ENCODE measurements at regions not wholly inside any gene's neighbourhood (a gene's known extent, or its start where the extent isn't known, plus 50 kb on each side); places are given as distances from the start of the nearest gene placed in this dataset.
A peak's percentile ranks its signal among the peaks of the same experiment; 100 is the strongest.
"Not testable (repeated sequence)": the region's sequence is repeated elsewhere in the genome, so short reads cannot be mapped to it uniquely, and the experiment has no call there.

DNA sequence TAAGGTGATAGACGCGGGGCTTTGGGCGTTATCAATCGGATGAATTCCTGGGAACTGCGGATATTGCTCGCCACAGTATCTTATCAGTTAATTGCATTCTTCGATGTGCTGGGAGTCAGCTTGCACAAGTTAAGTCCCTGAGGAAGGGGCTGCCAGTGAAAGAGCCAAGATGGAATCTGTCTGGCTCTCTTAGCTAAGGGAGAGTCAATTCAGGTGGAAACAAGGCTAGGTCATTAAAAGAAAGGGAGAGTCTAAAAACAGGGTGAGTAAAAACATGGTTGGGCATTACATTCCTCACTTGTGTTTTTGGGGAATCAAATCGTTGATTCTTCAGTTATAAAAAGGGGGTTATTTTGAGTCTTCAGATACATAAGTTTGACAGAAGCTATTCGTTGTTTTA is 196.2 kb downstream of the OTOP1 start:
- not testable (repeated sequence) for H3K27ac ChIP-seq (ENCODE audit: low read length); H3K36me3 ChIP-seq (ENCODE audit: control insufficient read depth, insufficient read depth, low read length)

DNA sequence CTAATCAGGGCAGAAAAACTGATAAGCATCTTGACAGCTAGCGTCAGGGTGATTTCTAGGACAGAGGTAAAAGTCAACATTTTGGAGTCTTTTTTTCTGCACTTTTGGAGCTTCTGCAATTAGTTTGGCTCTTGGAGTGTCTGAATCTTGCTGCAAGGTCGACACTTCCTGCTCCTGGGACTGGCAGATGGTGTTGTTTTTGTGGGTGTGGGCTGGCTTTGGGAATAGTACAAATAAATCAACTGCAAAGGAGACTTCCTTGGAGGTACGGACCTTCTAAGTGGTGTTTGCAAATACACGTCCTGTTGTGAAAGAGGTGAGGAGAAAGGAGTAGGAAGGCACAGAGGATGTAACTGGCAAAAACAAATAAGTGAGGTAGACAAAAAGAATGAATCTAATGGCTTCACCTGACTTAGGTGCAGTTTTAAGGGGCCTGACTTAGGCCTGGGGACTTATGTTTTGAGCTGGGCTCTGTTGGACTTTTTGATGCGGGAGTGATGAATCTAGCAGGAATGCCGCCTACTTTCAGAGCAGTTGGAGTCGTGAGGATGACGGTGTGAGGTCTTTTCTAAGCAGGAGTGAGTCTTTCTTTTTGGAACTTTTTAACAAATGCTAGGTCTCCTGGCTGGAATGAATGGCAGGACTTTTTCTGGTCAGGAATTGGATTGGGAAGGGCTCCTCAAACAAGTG is 195.1 kb downstream of the OTOP1 start:
- not testable (repeated sequence) for H3K27me3 ChIP-seq (ENCODE audit: control insufficient read depth, insufficient read depth, low read length); H3K36me3 ChIP-seq (ENCODE audit: control insufficient read depth, insufficient read depth, low read length); H3K9me3 ChIP-seq (ENCODE audit: control insufficient read depth, insufficient read depth, low read length); H3K27ac ChIP-seq (ENCODE audit: low read length); DNase-seq (ENCODE audit: low read depth, low spot score); H3K4me1 ChIP-seq (ENCODE audit: control insufficient read depth, insufficient read depth, low read length); H3K4me3 ChIP-seq (ENCODE audit: low read length)
- no CpG with 5 or more reads among the region's 8 CpGs for WGBS (ENCODE audit: insufficient coverage, insufficient read length)

More for the DNA sequence above, 196.2 kb downstream of the OTOP1 start:
- not testable (repeated sequence) for H3K9me3 ChIP-seq (ENCODE audit: control insufficient read depth, insufficient read depth, low read length); H3K4me3 ChIP-seq (ENCODE audit: low read length); H3K27me3 ChIP-seq (ENCODE audit: control insufficient read depth, insufficient read depth, low read length); H3K4me1 ChIP-seq (ENCODE audit: control insufficient read depth, insufficient read depth, low read length); DNase-seq (ENCODE audit: low read depth, low spot score)
- WGBS (ENCODE audit: insufficient coverage, insufficient read length), result no CpG with 5 or more reads among the region's 9 CpGs

DNA sequence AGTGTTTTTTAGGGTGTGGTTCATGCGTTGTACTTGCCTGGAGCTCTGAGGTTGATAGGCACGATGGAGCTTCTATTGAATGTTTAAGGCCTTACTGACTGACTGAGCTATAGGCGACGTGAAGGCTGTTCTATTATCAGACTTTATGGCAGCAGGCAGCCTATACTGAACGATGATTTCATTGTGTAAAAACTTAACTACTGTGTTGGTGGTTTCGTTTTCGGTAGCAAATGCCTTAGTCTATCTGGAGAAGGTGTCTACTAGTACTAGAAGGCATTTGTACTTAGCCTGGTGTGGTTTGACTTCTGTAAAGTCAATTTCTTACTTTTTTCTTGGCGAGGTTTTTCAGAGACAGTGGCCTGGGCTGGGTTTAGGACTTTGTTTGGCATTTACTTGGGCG is 194.4 kb downstream of the OTOP1 start:
- H3K27me3 ChIP-seq (ENCODE audit: control insufficient read depth, insufficient read depth, low read length); H3K4me3 ChIP-seq (ENCODE audit: low read length); H3K9me3 ChIP-seq (ENCODE audit: control insufficient read depth, insufficient read depth, low read length); H3K27ac ChIP-seq (ENCODE audit: low read length); H3K4me1 ChIP-seq (ENCODE audit: control insufficient read depth, insufficient read depth, low read length); H3K36me3 ChIP-seq (ENCODE audit: control insufficient read depth, insufficient read depth, low read length); DNase-seq (ENCODE audit: low read depth, low spot score): not testable (repeated sequence)
- no CpG with 5 or more reads among the region's 9 CpGs for WGBS (ENCODE audit: insufficient coverage, insufficient read length)

DNA sequence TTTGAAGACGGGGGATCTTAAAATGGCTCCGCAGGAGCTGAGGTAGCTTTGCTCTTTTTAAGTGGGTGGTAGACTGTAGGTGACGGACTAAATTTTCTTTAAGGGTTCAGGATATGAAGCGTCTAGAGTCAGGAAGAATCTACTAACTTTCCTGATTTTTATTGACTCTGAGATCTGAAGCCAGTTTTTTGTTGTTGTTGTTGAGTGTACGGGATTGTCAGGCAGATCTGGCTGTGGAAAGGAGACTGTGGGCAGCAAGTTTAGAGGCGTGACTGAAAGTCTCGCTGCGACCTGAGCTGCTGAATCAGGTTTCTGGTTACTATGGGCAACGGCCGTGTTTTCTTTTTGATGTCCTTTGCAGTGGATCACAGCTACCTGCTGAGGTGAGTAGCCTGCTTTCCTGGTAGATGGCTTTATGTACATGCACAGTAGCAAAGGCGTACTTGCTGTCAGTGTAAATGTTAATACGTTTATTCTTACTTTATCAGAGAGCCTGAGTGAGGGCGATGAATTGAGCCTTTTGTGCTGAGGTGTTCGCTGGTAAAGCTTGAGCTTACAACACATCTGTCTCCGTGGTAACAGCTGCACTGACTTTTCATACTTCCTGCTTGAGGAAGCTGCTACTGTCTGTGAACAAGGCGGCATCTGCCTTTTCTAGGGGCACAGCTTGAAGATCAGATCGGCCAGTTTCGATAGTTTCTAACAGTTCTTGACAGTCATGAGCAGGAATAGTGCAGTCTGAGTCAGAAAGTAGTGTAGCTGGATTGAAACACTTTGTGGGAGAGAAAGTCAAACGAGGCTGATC is 193.7 kb downstream of the OTOP1 start:
- H3K4me1 ChIP-seq (ENCODE audit: control insufficient read depth, insufficient read depth, low read length); H3K9me3 ChIP-seq (ENCODE audit: control insufficient read depth, insufficient read depth, low read length); H3K36me3 ChIP-seq (ENCODE audit: control insufficient read depth, insufficient read depth, low read length); DNase-seq (ENCODE audit: low read depth, low spot score); H3K4me3 ChIP-seq (ENCODE audit: low read length); H3K27me3 ChIP-seq (ENCODE audit: control insufficient read depth, insufficient read depth, low read length); H3K27ac ChIP-seq (ENCODE audit: low read length): not testable (repeated sequence)
- no CpG with 5 or more reads among the region's 19 CpGs for WGBS (ENCODE audit: insufficient coverage, insufficient read length)

DNA sequence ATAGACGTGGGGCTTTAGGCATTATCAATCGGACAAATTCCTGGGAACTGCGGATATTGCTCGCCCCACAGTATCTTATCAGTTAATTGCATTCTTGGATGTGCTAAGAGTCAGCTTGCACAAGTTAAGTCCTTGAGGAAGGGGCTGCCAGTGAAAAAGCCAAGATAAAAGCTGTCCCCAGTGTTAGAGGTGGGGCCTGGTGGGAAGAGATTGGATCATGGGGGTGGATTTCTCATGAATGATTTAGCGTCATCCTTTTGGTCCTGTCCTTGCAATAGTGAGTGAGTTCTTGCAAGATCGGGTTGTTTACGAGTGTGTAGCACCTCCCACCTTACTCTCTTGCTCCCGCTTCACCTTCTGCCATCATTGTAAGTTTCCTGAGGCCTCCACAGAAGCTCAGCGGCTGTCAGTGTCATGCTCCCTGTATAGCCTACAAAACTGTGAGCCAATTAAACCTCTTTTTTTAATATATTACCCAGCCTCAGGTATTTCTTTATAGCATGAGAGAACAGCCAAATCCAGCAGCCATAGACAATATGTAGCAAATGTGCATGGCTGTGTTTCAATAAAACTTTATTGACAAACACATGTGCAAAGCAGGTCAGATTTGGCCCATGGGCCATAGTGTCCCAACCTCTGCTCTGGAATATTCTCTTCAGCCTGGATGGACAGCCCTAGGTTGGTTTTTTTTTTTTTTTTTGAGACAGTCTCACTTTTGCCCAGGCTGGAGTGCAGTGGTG is 189.2 kb downstream of the OTOP1 start:
- no CpG with 5 or more reads among the region's 9 CpGs for WGBS (ENCODE audit: insufficient coverage, insufficient read length)

DNA sequence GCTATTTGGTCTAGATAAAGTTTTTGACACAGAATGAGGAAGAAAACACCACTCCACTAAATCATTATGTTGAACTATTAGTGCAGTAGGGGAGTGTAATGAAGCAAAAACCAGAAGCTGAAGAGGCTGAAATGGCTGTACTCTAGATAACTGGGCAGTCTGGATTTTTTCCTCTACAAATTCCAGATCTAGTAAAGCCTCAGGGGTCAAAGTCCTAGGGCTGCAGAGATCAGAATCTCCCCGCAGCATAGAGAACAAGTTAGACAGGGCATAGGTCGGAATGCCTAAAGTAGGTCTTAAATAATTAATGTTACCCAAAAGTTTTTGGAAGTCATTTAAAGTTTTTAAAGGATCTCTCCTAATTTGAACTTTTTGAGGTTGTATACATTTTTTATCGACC is 180.9 kb downstream of the OTOP1 start:
- H3K36me3 ChIP-seq (ENCODE audit: control insufficient read depth, insufficient read depth, low read length); H3K27ac ChIP-seq (ENCODE audit: low read length); DNase-seq (ENCODE audit: low read depth, low spot score); H3K9me3 ChIP-seq (ENCODE audit: control insufficient read depth, insufficient read depth, low read length); H3K4me1 ChIP-seq (ENCODE audit: control insufficient read depth, insufficient read depth, low read length); H3K27me3 ChIP-seq (ENCODE audit: control insufficient read depth, insufficient read depth, low read length); H3K4me3 ChIP-seq (ENCODE audit: low read length): not testable (repeated sequence)
- WGBS (ENCODE audit: insufficient coverage, insufficient read length), result no CpG with 5 or more reads among the region's 3 CpGs

More for the DNA sequence above, 189.2 kb downstream of the OTOP1 start:
- not testable (repeated sequence) for DNase-seq (ENCODE audit: low read depth, low spot score); H3K36me3 ChIP-seq (ENCODE audit: control insufficient read depth, insufficient read depth, low read length); H3K4me1 ChIP-seq (ENCODE audit: control insufficient read depth, insufficient read depth, low read length); H3K9me3 ChIP-seq (ENCODE audit: control insufficient read depth, insufficient read depth, low read length); H3K4me3 ChIP-seq (ENCODE audit: low read length); H3K27ac ChIP-seq (ENCODE audit: low read length); H3K27me3 ChIP-seq (ENCODE audit: control insufficient read depth, insufficient read depth, low read length)

DNA sequence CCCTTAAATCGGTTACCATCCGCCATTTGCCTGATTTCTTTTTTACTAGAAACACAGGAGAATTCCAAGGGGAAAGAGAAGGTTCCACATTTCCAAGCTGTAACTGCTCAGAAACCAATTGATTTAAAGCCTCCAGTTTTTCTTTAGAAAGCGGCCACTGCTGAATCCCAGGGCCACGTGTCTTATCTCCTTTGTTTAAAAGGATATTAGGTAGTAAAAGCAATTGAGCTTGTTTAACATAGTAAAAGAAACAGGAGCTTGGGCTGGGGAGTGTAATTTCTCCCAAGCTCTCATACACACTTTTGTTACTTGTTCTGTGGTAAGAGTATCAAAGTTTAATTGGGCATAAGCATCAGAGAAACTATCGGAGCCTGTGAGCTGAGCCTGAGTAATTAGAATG is 180.0 kb downstream of the OTOP1 start:
- not testable (repeated sequence) for DNase-seq (ENCODE audit: low read depth, low spot score); H3K27ac ChIP-seq (ENCODE audit: low read length); H3K4me3 ChIP-seq (ENCODE audit: low read length); H3K4me1 ChIP-seq (ENCODE audit: control insufficient read depth, insufficient read depth, low read length); H3K9me3 ChIP-seq (ENCODE audit: control insufficient read depth, insufficient read depth, low read length); H3K27me3 ChIP-seq (ENCODE audit: control insufficient read depth, insufficient read depth, low read length); H3K36me3 ChIP-seq (ENCODE audit: control insufficient read depth, insufficient read depth, low read length)
- WGBS (ENCODE audit: insufficient coverage, insufficient read length), result no CpG with 5 or more reads among the region's 5 CpGs

DNA sequence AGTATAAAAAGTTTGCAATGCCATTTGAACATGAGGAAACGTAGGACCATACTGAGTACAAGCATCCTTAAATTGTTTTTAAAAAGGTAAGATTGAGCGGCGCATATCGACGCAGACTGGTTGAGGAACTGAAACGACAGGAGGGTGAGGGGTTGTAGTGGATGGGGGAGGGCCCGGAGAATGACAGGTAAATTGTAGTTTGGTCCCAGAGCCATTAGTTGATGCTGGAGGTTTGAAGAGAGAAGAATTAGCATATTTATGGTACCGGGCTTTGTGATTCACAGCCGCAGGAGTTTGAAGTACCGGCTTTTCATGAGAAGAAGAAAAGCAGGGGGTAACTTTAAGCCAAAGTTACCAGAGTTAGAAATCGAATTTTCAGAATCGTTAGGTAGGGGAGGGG is 179.5 kb downstream of the OTOP1 start:
- not testable (repeated sequence) for DNase-seq (ENCODE audit: low read depth, low spot score); H3K27me3 ChIP-seq (ENCODE audit: control insufficient read depth, insufficient read depth, low read length); H3K4me1 ChIP-seq (ENCODE audit: control insufficient read depth, insufficient read depth, low read length); H3K9me3 ChIP-seq (ENCODE audit: control insufficient read depth, insufficient read depth, low read length); H3K27ac ChIP-seq (ENCODE audit: low read length); H3K36me3 ChIP-seq (ENCODE audit: control insufficient read depth, insufficient read depth, low read length)
- H3K4me3 ChIP-seq (ENCODE audit: low read length), result peak overlapping the region; percentile 38; the same call in 1 of the 2 replicates
- no CpG with 5 or more reads among the region's 12 CpGs for WGBS (ENCODE audit: insufficient coverage, insufficient read length)

DNA sequence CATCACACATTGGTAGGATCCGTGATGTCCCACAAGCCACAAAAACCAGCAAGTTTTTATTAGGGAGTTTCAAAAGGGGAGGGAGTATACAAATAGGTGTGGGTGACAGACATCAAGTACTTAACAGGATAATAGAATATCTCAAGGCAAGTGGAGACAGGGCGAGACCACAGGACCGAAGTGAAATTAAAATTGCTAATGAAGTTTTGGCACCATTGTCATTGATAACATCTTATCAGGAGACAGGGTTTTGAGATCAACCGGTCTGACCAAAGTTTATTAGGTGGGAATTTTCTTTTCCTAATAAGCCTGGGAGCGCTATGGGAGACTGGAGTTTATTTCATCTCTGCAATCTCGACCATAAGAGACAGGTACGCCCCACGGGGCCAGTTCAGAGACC is 178.5 kb downstream of the OTOP1 start:
- no CpG with 5 or more reads among the region's 8 CpGs for WGBS (ENCODE audit: insufficient coverage, insufficient read length)
- not testable (repeated sequence) for H3K27ac ChIP-seq (ENCODE audit: low read length); H3K9me3 ChIP-seq (ENCODE audit: control insufficient read depth, insufficient read depth, low read length); H3K4me1 ChIP-seq (ENCODE audit: control insufficient read depth, insufficient read depth, low read length); DNase-seq (ENCODE audit: low read depth, low spot score); H3K36me3 ChIP-seq (ENCODE audit: control insufficient read depth, insufficient read depth, low read length); H3K27me3 ChIP-seq (ENCODE audit: control insufficient read depth, insufficient read depth, low read length)
- peak overlapping the region; percentile 38; the same call in 1 of the 2 replicates for H3K4me3 ChIP-seq (ENCODE audit: low read length)

DNA sequence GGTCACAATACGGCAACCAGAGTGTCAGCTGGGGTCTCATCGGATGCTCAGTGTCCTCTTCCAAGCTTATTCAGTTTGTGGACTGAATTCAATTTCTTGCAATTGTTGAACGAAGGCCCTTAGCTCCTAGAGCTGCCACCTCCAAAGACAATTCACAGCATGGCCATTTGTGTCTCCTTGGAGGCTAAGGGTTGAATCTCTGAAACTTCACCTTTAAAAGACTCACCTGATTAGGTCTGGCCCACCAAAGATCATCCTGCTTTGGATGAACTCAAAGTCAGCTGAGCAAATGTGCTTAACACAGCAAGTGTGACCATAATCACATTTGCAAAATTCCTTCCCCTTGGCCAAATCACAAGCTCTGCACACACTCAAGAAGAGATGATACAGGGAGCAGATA is 175.9 kb downstream of the OTOP1 start:
- H3K27ac ChIP-seq (ENCODE audit: low read length); H3K4me1 ChIP-seq (ENCODE audit: control insufficient read depth, insufficient read depth, low read length); DNase-seq (ENCODE audit: low read depth, low spot score); H3K4me3 ChIP-seq (ENCODE audit: low read length); H3K27me3 ChIP-seq (ENCODE audit: control insufficient read depth, insufficient read depth, low read length); H3K36me3 ChIP-seq (ENCODE audit: control insufficient read depth, insufficient read depth, low read length); H3K9me3 ChIP-seq (ENCODE audit: control insufficient read depth, insufficient read depth, low read length): not testable (repeated sequence)
- no CpG with 5 or more reads among the region's 3 CpGs for WGBS (ENCODE audit: insufficient coverage, insufficient read length)
